ENCODE measurements at regions not wholly inside any gene's neighbourhood (a gene's known extent, or its start where the extent isn't known, plus 50 kb on each side); places are given as distances from the start of the nearest gene placed in this dataset.

DNA sequence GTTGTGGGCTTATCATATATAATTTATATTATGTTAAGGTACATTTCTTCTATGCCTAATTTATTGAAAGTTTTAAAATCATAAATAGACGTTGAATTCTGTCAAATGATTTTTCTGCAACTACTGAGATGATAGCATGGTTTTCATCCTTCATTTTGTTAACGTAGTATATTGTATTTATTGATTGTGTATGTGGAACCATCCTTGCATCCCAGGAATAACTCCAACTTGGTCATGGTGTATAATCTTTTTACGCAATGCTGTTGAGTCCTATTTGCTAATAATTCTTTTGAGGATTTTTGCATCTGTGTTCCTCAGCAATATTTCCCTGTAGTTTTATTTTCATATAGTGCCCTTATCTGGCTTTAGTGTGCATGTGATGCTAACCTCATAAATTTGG is 152.7 kb downstream of the ADCYAP1 start:
- CTCF ChIA-PET, result no interaction called here
- H3K27me3 Mint-ChIP-seq (ENCODE audit: low read depth), result no peaks in the 10 kb centered on the region
- POLR2A ChIA-PET, result no interaction called here
- H3K9me3 Mint-ChIP-seq, result peaks cover 27% of the 10 kb centered on the region
- 0 out of 2 replicates have a peak, but pooled peaks cover 4% of the 10 kb centered on the region for H3K4me1 Mint-ChIP-seq
- H3K4me3 Mint-ChIP-seq, result no peak overlapping the region
- DNase-seq (ENCODE audit: low spot score) (no peak), ATAC-seq (no peak)
- TF ChIP-seq ZNF138 (CRISPR knock-in tag; conservative IDR thresholded peaks at IDR 0.05), result no peak
- no peak for TF ChIP-seq USF2 (CRISPR knock-in tag; IDR thresholded peaks at IDR 0.05)
- no peak for TF ChIP-seq FOXJ3 (CRISPR knock-in tag; IDR thresholded peaks at IDR 0.05; ENCODE audit: borderline replicate concordance)
- no peak for TF ChIP-seq HMGA2 (CRISPR knock-in tag; IDR thresholded peaks at IDR 0.05)
- TF ChIP-seq NR1H2 (CRISPR knock-in tag; IDR thresholded peaks at IDR 0.05), result no peak
- TF ChIP-seq, protein P1, sequence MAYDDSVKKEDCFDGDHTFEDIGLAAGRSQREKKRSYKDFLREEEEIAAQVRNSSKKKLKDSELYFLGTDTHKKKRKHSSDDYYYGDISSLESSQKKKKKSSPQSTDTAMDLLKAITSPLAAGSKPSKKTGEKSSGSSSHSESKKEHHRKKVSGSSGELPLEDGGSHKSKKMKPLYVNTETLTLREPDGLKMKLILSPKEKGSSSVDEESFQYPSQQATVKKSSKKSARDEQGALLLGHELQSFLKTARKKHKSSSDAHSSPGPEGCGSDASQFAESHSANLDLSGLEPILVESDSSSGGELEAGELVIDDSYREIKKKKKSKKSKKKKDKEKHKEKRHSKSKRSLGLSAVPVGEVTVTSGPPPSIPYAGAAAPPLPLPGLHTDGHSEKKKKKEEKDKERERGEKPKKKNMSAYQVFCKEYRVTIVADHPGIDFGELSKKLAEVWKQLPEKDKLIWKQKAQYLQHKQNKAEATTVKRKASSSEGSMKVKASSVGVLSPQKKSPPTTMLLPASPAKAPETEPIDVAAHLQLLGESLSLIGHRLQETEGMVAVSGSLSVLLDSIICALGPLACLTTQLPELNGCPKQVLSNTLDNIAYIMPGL (CRISPR knock-in tag; IDR thresholded peaks at IDR 0.05), result no peak
- TF ChIP-seq, protein P2, sequence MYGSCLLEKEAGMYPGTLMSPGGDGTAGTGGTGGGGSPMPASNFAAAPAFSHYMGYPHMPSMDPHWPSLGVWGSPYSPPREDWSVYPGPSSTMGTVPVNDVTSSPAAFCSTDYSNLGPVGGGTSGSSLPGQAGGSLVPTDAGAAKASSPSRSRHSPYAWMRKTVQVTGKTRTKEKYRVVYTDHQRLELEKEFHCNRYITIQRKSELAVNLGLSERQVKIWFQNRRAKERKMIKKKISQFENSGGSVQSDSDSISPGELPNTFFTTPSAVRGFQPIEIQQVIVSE (CRISPR knock-in tag; IDR thresholded peaks at IDR 0.05; ENCODE audit: borderline replicate concordance), result no peak
- TF ChIP-seq ARID4B (CRISPR knock-in tag; IDR thresholded peaks at IDR 0.05; ENCODE audit: borderline replicate concordance), result no peak
- peaks cover 5% of the 10 kb centered on the region for H3K36me3 Mint-ChIP-seq
- no peak overlapping the region for H3K27ac Mint-ChIP-seq

DNA sequence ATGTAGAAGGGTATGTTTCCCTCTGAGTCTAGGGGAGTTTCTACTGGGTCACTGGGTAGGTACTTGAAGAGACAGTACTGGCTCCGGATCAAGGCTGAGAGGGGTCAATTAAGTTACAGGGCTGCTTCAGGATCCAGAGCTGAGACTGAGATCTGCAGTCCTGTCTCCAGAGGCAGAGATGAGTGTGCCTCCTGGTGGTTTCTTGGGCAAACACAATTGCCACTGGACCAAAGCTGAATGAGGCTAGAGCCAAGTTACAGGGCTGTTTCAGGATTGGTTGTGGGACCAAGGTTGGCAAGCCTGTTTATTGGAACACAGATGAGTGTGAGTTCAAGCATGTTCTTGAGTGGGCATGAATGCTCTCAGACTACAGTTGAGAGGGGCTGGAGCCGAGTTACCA is 157.9 kb downstream of the ADCYAP1 start:
- ChIA-PET CTCF (interaction anchor here (0.6 to 2.1 kb wide), 22 partner anchors 12 to 602 kb away, joined by 3 to 24 read pairs (median 4); partner anchors contain the start of gene ADCYAP1), POLR2A (interaction anchor here (0.9 kb wide), 1 partner anchor 157 kb away, joined by 3 read pairs; the partner anchor contains the start of gene ADCYAP1)
- DNase-seq (ENCODE audit: low spot score), result peak; percentile 46
- peaks cover 16% of the 10 kb centered on the region for H3K9me3 Mint-ChIP-seq
- H3K27me3 Mint-ChIP-seq (ENCODE audit: low read depth), result no peaks in the 10 kb centered on the region
- no peak overlapping the region for H3K4me3 Mint-ChIP-seq
- H3K4me1 Mint-ChIP-seq, result no peaks in the 10 kb centered on the region
- peak; percentile 96 for ATAC-seq
- no peaks in the 10 kb centered on the region for H3K36me3 Mint-ChIP-seq
- H3K27ac Mint-ChIP-seq, result no peak overlapping the region
- TF ChIP-seq AFF4 (CRISPR knock-in tag; IDR thresholded peaks at IDR 0.05; ENCODE audit: borderline replicate concordance), result no peak
- no peak for TF ChIP-seq ZNF671 (CRISPR knock-in tag; IDR thresholded peaks at IDR 0.05)
- TF ChIP-seq NFATC4 (CRISPR knock-in tag; IDR thresholded peaks at IDR 0.05), result no peak
- TF ChIP-seq FOXJ3 (CRISPR knock-in tag; IDR thresholded peaks at IDR 0.05; ENCODE audit: borderline replicate concordance), result no peak
- TF ChIP-seq HMGA2 (CRISPR knock-in tag; IDR thresholded peaks at IDR 0.05), result no peak
- TF ChIP-seq ZNF416 (CRISPR knock-in tag; IDR thresholded peaks at IDR 0.05), result no peak
- no peak for TF ChIP-seq NR2C2 (CRISPR knock-in tag; IDR thresholded peaks at IDR 0.05)
- no peak for TF ChIP-seq SMAD4 (CRISPR knock-in tag; IDR thresholded peaks at IDR 0.05)
- TF ChIP-seq, protein P3, sequence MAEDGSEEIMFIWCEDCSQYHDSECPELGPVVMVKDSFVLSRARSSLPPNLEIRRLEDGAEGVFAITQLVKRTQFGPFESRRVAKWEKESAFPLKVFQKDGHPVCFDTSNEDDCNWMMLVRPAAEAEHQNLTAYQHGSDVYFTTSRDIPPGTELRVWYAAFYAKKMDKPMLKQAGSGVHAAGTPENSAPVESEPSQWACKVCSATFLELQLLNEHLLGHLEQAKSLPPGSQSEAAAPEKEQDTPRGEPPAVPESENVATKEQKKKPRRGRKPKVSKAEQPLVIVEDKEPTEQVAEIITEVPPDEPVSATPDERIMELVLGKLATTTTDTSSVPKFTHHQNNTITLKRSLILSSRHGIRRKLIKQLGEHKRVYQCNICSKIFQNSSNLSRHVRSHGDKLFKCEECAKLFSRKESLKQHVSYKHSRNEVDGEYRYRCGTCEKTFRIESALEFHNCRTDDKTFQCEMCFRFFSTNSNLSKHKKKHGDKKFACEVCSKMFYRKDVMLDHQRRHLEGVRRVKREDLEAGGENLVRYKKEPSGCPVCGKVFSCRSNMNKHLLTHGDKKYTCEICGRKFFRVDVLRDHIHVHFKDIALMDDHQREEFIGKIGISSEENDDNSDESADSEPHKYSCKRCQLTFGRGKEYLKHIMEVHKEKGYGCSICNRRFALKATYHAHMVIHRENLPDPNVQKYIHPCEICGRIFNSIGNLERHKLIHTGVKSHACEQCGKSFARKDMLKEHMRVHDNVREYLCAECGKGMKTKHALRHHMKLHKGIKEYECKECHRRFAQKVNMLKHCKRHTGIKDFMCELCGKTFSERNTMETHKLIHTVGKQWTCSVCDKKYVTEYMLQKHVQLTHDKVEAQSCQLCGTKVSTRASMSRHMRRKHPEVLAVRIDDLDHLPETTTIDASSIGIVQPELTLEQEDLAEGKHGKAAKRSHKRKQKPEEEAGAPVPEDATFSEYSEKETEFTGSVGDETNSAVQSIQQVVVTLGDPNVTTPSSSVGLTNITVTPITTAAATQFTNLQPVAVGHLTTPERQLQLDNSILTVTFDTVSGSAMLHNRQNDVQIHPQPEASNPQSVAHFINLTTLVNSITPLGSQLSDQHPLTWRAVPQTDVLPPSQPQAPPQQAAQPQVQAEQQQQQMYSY (CRISPR knock-in tag; IDR thresholded peaks at IDR 0.05), result no peak
- TF ChIP-seq NFE2L1 (CRISPR knock-in tag; IDR thresholded peaks at IDR 0.05), result no peak
- TF ChIP-seq, protein P4, sequence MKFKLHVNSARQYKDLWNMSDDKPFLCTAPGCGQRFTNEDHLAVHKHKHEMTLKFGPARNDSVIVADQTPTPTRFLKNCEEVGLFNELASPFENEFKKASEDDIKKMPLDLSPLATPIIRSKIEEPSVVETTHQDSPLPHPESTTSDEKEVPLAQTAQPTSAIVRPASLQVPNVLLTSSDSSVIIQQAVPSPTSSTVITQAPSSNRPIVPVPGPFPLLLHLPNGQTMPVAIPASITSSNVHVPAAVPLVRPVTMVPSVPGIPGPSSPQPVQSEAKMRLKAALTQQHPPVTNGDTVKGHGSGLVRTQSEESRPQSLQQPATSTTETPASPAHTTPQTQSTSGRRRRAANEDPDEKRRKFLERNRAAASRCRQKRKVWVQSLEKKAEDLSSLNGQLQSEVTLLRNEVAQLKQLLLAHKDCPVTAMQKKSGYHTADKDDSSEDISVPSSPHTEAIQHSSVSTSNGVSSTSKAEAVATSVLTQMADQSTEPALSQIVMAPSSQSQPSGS (CRISPR knock-in tag; IDR thresholded peaks at IDR 0.05; ENCODE audit: borderline replicate concordance, low read depth), result no peak
- no peak for TF ChIP-seq EMX1 (CRISPR knock-in tag; IDR thresholded peaks at IDR 0.05)
- TF ChIP-seq JUN (CRISPR knock-in tag; IDR thresholded peaks at IDR 0.05), result no peak

All from WTC11 (cell line).